Sigmoid colon (tissue), 4 donors: ENCODE measurements at regions not wholly inside any gene's neighbourhood (a gene's known extent, or its start where the extent isn't known, plus 50 kb on each side); places are given as distances from the start of the nearest gene placed in this dataset.

Experiments
- CTCF ChIP-seq, 4 experiments: fragments of 450-650 bp in 3 of 4; fragments of 200-600 bp in 1 of 4; IDR thresholded peaks; one replicate each; pipeline ENCODE4 v1.5.1; 2016 to 2019; ENCODE audit warnings: antibody characterized with exemption in 4 of 4, mild to moderate bottlenecking in 3 of 4, moderate library complexity in 2 of 4
- EP300 ChIP-seq, 4 donors: sonication (generic); formaldehyde crosslinking; IDR thresholded peaks; one replicate each; pipeline ENCODE4 v1.6.1; 2017; ENCODE audit warnings: antibody characterized with exemption in 4 of 4

- no peak for TF ChIP-seq CTCF (IDR thresholded peaks at IDR 0.05)
- no peak for TF ChIP-seq EP300 (IDR thresholded peaks at IDR 0.05)
Observed at GRCh38 chr16:17598968-17599367, 128.2 kb upstream of the XYLT1 start.
